ENCODE measurements at regions not wholly inside any gene's neighbourhood (a gene's known extent, or its start where the extent isn't known, plus 50 kb on each side); places are given as distances from the start of the nearest gene placed in this dataset.

DNA sequence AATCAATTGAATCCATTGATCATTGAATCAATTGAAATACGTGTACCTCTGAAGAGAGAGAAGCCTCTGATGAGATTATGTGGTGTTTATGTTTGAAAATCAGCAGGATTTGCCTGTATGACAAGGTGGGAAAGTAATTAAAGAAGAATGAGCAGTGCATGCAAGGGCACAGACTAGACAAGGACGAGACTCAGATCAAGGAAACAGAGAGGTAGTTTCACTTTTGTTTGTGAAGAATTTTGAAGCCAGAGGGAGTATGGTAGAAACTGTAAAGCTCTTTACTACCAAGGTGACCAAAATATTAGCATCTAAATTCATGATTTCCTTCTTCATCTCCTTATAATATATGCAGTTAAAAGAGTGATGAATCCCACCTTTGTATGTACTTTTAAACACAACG lies 1830.0 kb upstream of the IGFBP7 start:
- TF ChIP-seq, protein P1, sequence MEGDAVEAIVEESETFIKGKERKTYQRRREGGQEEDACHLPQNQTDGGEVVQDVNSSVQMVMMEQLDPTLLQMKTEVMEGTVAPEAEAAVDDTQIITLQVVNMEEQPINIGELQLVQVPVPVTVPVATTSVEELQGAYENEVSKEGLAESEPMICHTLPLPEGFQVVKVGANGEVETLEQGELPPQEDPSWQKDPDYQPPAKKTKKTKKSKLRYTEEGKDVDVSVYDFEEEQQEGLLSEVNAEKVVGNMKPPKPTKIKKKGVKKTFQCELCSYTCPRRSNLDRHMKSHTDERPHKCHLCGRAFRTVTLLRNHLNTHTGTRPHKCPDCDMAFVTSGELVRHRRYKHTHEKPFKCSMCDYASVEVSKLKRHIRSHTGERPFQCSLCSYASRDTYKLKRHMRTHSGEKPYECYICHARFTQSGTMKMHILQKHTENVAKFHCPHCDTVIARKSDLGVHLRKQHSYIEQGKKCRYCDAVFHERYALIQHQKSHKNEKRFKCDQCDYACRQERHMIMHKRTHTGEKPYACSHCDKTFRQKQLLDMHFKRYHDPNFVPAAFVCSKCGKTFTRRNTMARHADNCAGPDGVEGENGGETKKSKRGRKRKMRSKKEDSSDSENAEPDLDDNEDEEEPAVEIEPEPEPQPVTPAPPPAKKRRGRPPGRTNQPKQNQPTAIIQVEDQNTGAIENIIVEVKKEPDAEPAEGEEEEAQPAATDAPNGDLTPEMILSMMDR (IDR thresholded peaks at IDR 0.05), result no peak
- no peak for TF ChIP-seq POLR2A (IDR thresholded peaks at IDR 0.05)

Data from Peyer's patch (tissue), 4 donors.